Activated CD4-positive, CD25-positive, alpha-beta regulatory T cell (primary cell): ENCODE measurements at regions not wholly inside any gene's neighbourhood (a gene's known extent, or its start where the extent isn't known, plus 50 kb on each side); places are given as distances from the start of the nearest gene placed in this dataset.

Source experiments
- DNase-seq, 4 experiments: peaks; one replicate each; lab custom pipeline; 2025; lab: John Stamatoyannopoulos, UW

DNA sequence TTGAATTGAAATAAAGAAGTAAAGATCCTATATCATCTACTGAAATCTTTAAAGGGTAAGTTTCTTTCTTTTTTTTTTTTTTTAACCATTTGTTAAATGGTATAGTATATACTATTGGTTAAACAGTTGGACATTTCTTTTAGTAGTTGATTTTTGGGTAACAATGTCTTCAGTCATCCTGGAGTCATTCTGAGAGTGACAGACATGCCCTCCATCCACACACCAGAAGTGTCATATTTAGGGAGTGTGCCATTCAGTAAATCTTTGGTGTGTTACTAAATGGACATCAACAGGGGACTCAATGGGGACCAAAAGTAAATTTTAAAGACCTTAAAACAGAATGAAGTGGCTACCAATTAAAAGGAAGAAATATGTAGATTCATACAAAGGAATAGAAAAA lies 50.8 kb upstream of the SLC39A10 start:
- DNase-seq: no peak

DNA sequence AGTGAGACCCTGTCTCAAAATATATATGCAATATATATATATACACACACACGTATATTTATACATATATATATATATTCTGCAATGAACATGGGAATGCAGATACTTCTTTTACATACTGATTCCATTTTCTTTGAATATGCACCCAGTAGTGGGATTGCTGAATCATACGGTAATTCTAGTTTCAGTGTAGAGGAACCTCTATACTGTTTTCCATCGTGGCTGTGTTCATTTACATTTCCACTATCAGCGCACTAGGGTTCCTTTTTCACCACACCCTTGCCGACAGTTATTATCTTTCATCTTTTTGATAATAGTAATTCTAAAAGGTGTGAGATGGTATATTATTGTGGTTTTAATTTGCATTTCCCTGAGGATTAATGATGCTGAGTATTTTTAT lies 52.3 kb upstream of the SLC39A10 start:
- DNase-seq: no peak

DNA sequence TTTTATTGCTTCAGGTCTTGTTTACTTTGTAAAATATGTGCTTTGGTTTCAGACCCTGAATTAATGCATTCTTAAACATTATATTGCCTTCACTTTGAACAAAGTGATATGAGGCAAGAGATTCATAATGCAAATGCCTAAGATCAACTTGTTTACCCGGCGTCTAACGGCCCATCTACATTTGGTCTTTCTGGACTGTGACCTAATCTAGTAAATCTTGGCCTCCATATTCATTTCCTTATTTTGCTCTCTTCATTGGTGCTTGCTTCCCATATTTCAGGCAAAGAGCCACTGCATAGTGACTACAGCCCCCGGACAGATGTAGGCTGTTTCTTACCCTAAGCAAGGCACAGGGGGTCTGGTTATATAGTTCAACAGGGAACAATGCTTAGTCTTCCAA lies 53.0 kb upstream of the SLC39A10 start:
- DNase-seq: no peak

- no peak for DNase-seq
Measured at GRCh38 chr2:195603408-195603807, 53.6 kb upstream of the SLC39A10 start.

DNA sequence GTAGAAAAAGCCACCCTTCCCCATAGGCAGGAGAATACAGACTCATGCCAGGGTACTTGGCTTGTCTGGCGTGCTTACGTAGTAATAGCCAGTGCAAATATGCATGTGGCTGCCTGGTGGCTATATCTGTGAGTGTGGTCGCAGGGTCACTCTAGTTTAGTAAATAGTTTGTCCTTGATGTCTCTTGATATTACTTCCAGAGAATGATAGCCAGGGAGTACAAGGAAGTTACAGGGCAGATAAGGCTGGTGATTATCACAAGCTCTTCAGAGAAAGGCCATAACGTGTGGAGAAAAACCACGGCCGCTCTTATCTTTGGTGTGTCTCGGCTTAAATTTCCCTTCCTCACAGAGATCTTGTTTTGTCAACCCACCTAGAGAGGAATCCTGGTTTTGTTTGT lies 54.3 kb upstream of the SLC39A10 start:
- no peak for DNase-seq

DNA sequence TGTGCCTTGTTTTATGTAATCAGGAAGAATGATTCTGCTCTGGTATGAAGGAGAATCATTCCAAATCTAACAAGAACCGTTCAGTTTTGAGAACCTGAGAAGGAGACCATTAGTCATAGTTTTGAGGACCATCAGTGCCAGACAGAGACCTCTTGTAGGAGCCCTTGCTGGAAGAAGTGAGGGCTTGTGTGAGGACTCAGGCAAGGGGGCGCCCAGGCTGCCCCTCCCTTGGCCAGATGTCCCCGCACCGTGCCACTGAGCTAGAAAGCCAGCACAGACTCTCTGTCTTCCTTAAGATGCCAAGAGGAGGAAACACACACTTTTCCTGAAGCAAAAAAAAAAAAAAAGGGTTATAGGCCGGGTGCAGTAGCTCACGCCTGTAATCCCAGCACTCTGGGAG lies 55.7 kb upstream of the SLC39A10 start:
- DNase-seq: no peak

GRCh38 chr2:195600778-195601177 lies 56.2 kb upstream of the SLC39A10 start:
- no peak for DNase-seq

DNA sequence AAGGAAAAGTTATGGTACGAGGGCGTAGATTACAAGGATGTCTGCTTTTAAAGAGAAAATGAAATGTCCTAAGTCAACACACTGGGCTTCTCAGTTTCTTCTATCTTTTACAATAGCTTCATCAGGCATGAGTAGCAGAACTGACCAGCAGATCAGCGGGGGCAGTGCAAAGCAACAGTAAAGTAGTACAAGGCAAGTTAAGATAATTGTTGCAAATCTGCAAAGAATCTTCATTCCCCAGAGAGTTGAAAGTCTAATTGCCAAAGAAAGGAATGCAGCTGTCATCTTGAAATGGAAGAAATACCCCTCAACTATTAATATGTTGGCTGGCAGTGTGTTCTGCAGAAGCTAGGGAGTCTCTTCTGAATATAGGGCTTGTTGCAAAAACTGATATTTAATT lies 60.2 kb upstream of the SLC39A10 start:
- no peak for DNase-seq

DNA sequence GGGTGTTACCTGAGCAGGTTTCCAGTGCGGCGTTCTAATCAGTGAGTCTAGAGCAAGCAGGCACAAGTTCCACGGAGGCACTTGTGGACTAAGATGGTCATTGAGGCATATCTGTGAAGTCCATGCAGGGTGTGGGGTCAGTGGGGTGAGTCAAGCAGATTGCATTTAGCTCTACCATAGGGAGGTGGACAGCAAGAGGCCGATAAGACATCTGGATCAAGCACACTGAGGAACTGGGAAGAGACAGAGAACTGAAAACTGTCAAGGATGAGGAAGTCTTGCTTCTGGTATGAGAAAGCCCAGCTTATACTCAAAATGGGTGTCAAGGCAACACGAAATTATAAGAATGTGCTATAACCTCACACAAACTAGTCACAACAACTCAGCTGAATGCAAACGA lies 61.2 kb upstream of the SLC39A10 start:
- DNase-seq: no peak

- no peak for DNase-seq
Measured at GRCh38 chr2:195594919-195595694, 61.9 kb upstream of the SLC39A10 start.

DNA sequence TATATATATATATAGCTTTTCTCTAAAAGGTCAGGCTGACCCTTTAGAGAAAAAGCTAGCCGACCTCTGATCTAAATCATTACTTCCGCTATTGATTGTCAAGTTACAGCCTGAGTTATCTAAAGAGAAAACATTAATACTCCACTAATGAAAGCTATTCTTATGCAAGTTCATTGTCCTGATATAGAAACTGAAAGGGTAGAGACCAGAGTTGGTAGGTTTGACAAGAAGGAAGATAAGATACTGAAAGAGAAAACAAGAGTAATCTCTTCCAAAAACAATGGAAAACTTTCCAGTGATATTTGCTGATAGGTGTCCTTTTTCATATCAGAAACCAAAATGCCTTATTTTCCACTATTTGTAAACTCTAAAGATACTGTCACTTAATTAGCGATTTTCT lies 62.8 kb upstream of the SLC39A10 start:
- no peak for DNase-seq

DNA sequence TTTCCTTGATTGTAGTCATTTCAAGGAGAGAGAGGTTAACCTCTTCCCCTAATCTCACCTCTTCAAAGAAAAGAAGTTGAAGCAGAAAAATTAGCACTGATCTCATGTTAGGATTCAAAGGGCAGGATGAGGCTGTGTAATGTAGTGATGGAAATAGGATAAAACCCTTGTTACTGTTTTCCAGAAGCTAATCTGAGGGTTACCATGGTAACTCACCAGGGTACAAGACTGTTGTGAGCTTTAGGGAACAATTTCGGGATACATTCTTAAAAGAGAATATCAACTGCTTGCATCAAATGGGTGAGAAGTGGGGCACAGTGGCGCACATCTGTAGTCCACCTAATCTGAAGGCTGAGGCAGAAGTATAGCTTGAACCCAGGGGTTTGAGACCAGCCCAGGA lies 64.9 kb upstream of the SLC39A10 start:
- no peak for DNase-seq

- DNase-seq: no peak
Measured at GRCh38 chr2:195590861-195591205, 66.2 kb upstream of the SLC39A10 start.

- DNase-seq: no peak
Measured at GRCh38 chr2:195590199-195590860, 66.7 kb upstream of the SLC39A10 start.

DNA sequence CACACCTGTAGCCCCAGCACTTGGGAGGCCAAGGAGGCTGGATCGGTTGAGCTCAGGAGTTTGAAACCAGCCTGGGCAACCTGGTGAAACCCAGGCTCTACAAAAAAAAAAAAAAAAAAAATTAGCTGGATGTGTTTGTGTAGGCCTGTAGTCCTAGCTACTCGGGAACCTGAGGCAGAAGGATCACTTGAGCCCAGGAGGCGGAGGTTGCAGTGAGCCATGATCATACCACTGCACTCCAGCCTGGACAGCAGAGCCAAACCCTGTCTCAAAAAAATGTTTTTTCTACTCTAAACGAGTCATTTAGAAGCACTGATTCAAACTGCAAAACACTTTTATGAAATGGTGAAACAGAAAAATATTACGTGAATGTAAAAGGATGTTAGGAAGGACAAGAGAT lies 69.1 kb upstream of the SLC39A10 start:
- no peak for DNase-seq

DNA sequence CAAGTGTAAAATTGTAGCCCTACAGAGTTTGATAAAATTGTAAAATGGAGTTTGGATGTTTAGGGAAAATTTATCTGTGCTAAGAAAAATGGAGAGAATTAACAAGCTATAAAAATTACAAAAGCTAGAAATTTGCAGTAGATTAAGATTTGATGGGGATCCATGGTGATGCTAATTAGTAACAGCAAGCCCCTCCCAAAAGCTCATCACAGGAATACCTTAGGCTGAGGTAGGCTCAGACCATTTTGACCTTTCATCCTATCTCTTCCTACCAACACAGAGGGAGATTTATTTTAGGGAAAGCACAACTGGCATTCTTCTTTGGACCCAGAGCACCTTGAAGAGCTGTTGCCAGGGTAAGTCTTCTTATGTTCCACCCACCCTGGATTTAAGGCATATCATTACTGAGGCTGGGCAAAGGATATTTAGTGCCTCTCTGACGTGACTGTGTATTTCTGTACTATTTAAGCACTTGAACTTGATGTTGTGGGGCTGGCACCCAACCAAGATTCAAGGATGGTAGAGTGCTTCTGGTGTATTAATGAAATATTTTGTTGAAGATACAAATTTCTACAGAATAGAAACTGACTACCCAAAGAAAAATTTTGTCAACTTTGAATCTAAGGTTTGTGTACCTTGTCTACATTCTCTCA lies 70.8 kb upstream of the SLC39A10 start:
- DNase-seq: no peak

- no peak for DNase-seq
Measured at GRCh38 chr2:195582188-195582587, 74.8 kb upstream of the SLC39A10 start.

DNA sequence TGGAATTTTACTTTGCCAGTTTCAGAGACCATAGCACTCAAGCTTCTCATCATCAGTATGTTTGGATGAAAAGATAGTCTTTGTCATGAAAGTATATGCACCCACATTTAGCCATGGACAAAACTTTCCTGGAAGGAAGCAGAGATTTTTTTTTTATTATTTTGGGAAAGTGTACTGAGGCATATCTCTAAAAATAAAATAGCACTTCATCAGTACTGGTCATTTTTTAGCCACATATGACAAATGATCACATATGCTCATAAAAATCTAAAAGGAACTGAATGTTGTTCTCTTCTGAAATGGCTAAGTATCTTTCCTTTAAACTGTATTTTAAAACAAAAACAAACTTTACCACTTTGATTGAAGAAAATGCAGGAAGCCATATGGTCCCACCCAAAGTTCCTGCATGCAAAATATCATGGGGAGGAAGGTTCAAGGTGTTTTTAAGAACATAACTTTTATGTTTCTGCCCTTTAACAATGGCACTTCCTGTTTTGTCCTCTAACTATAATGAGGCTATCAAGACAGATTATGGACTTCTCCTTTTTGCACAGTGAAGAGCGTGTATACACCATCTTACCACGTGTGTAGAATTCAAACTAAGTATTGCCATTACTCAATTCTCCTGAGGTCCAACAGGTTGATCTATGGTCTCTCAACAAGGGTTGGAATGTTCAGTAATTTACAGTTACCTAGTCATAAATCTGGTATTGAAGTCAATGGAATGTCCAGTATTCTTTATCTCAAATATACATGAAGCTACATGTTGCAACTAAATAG lies 77.1 kb upstream of the SLC39A10 start:
- DNase-seq: no peak

GRCh38 chr2:195575879-195576401 lies 81.1 kb upstream of the SLC39A10 start:
- no peak for DNase-seq

DNA sequence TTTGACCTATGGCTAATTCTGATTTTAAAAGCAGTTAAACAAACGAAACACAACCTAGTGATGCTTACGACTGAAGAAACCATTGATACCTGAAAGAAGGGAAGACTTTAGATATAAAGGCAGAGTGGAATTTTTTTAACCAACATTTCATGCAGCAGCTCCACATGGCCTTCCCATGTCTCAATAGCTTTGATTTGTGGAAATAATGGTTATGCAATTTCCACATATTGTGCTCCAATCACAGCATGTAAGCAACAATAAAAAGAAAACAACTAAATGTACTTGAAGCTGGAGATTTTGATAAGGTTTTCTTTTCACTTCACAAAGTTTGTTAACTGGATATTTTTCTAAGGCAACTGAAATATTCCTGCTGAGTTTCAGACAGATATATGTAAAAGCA lies 82.0 kb upstream of the SLC39A10 start:
- no peak for DNase-seq

GRCh38 chr2:195574312-195574711 lies 82.7 kb upstream of the SLC39A10 start:
- no peak for DNase-seq

DNA sequence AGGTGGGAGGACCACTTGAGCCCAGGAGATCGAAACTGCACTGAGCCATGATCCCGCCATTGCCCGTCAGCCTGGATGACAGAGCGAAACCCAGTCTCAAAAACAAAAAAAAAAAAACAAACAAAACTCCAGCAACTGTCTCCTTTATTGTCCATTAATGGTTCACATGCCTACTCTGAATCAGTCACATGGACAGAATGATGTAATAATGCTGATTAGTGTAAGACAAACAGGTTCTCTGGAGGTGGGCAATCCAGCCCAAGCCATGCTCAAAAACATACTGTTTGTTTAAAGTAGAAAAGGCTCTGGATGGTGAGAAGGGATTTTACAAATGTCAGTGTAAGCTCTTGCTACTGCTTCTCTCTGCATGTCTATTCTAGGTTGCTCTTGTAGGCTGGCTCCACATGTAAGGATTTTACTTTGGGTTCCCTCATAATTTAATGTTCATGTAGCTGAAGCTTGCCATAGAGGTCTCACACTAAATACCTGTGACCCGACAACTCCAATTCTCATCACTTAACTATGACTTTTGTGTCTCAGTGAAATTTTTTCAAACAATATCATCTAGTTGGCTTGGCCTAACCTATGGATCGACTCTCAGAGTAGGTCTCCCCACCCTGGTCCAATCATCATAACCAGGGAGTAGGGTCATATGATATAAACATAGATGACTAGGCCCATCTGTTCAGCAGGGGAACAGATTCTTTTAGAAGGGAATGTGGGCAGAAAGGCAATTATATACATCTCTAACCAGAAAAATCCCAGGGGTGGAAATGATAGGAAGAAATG lies 83.9 kb upstream of the SLC39A10 start:
- no peak for DNase-seq
